ENCODE measurements at regions not wholly inside any gene's neighbourhood (a gene's known extent, or its start where the extent isn't known, plus 50 kb on each side); places are given as distances from the start of the nearest gene placed in this dataset.

- TF ChIP-seq, protein P1, sequence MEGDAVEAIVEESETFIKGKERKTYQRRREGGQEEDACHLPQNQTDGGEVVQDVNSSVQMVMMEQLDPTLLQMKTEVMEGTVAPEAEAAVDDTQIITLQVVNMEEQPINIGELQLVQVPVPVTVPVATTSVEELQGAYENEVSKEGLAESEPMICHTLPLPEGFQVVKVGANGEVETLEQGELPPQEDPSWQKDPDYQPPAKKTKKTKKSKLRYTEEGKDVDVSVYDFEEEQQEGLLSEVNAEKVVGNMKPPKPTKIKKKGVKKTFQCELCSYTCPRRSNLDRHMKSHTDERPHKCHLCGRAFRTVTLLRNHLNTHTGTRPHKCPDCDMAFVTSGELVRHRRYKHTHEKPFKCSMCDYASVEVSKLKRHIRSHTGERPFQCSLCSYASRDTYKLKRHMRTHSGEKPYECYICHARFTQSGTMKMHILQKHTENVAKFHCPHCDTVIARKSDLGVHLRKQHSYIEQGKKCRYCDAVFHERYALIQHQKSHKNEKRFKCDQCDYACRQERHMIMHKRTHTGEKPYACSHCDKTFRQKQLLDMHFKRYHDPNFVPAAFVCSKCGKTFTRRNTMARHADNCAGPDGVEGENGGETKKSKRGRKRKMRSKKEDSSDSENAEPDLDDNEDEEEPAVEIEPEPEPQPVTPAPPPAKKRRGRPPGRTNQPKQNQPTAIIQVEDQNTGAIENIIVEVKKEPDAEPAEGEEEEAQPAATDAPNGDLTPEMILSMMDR (conservative IDR thresholded peaks at IDR 0.05; ENCODE audit: low read length), result no peak
- TF ChIP-seq EZH2phosphoT487 (IDR thresholded peaks at IDR 0.05; ENCODE audit: borderline replicate concordance), result no peak
Observed at GRCh38 chr3:44110648-44111047, 131.0 kb upstream of the TOPAZ1 start.

Measured in Loucy (cell line).